Transverse colon (tissue), 4 donors: ENCODE measurements at regions not wholly inside any gene's neighbourhood (a gene's known extent, or its start where the extent isn't known, plus 50 kb on each side); places are given as distances from the start of the nearest gene placed in this dataset.

Experiments
- DNase-seq: peaks from one replicate; pipeline ENCODE4 v3.0.0-alpha.2; 2019
- H3K27ac ChIP-seq, 4 donors: fragments of 200-600 bp; sonication (generic); 2 replicates each; pipeline ENCODE4 v1.5.1; 2016 to 2018; ENCODE audit warnings: inconsistent platforms in 4 of 4
- H3K27me3 ChIP-seq: fragments of 200-600 bp; sonication (generic); 2 replicates; pipeline ENCODE4 v1.5.1; 2017; ENCODE audit warnings: inconsistent platforms
- H3K36me3 ChIP-seq, 4 donors: fragments of 200-600 bp; sonication (generic); 2 replicates each; pipeline ENCODE4 v1.5.1; 2017 to 2019; ENCODE audit warnings: inconsistent platforms in 4 of 4
- H3K4me1 ChIP-seq, 4 donors: fragments of 200-600 bp; sonication (generic); 2 replicates each; pipeline ENCODE4 v1.5.1; 2017 to 2020; ENCODE audit warnings: inconsistent platforms in 4 of 4
- H3K4me3 ChIP-seq, 4 donors: fragments of 200-600 bp; sonication (generic); 1 replicate in 1 of 4; 2 replicates in 3 of 4; pipeline versions ENCODE4 v1.5.1 to v1.6.1; 2017 to 2019; ENCODE audit warnings: inconsistent platforms in 4 of 4
- H3K9me3 ChIP-seq, 2 donors: fragments of 200-600 bp; sonication (generic); 2 replicates each; pipeline ENCODE4 v1.5.1; 2017 to 2019; ENCODE audit warnings: inconsistent platforms in 2 of 2
- EP300 ChIP-seq: sonication (generic); formaldehyde crosslinking; IDR thresholded peaks from one replicate; pipeline ENCODE4 v1.6.1; 2017; ENCODE audit warnings: antibody characterized with exemption, low read depth
- POLR2A ChIP-seq: fragments of 450-650 bp; IDR thresholded peaks from one replicate; pipeline ENCODE4 v1.6.1; 2016; ENCODE audit warnings: antibody characterized with exemption, mild to moderate bottlenecking, moderate library complexity
- POLR2AphosphoS5 ChIP-seq, 3 donors: sonication (generic); formaldehyde crosslinking; IDR thresholded peaks; one replicate each; pipeline ENCODE4 v1.6.1; 2016; ENCODE audit warnings: antibody characterized with exemption in 3 of 3
- WGBS, 2 donors: methylation state at CpG; one replicate each; pipeline ENCODE4 v1.1.5; 2018; ENCODE audit warnings: low coverage in 1 of 2; 5-methylcytosine and 5-hydroxymethylcytosine counted together
- in situ Hi-C, 4 donors: fragments of 200-750 bp; cut with MboI; loops; one replicate each; pipeline versions ENCODE4 v1.15.0 to v1.15.1; 2017; ENCODE audit warnings: low sequenced_read_pairs in 3 of 4, low pct_ligation_motif_present in 1 of 4, low pct_unique_long_range_greater_than_20kb in 1 of 4
- intact Hi-C: fragments of 100-400 bp; cut with DNase I; formaldehyde crosslinking; loops from one replicate; pipeline ENCODE4 v1.15.1; 2023; ENCODE audit warnings: low total_unique reads
- TF ChIP-seq, protein P1 (sequence below), 5 experiments: fragments of 200-600 bp in 3 of 5; fragments of 450-650 bp in 2 of 5; sonication (generic) in 3 of 5; IDR thresholded peaks; 1 replicate in 2 of 5; 2 replicates in 3 of 5; pipeline ENCODE4 v1.5.1; 2016 to 2017; ENCODE audit warnings: antibody characterized with exemption in 5 of 5, inconsistent platforms in 3 of 5, mild to moderate bottlenecking in 2 of 5, moderate library complexity in 1 of 5

DNA sequence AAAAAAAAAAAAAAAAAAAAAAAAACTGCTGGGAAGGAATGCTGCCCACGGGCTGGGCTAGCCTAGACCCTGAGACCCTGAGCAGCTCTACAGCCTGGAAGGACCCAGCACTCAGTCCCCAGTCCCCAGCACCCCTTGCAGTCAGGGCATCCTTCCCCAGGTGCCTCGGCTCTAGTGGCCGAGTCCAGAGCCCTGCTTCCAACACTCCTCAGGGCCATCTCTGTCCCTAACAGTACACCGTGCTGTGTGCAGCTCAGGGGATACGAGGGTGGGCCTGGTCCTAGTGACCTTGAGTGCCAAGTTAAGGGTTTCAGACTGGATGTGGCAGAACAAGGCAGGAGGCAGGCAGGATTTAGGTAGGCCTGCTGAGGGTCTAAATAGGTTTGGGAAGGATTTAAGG lies 50.2 kb upstream of the LRP8 start:
- H3K27ac ChIP-seq = no peak overlapping the region
- DNase-seq = no peak
- in situ Hi-C loops (no loop called here), intact Hi-C loops (no loop called here)
- no peaks in the 10 kb centered on the region for H3K4me1 ChIP-seq
- TF ChIP-seq EP300 (no peak), POLR2A (no peak), POLR2AphosphoS5 (IDR thresholded peaks at IDR 0.05) (no peak)
- TF ChIP-seq, protein P1, sequence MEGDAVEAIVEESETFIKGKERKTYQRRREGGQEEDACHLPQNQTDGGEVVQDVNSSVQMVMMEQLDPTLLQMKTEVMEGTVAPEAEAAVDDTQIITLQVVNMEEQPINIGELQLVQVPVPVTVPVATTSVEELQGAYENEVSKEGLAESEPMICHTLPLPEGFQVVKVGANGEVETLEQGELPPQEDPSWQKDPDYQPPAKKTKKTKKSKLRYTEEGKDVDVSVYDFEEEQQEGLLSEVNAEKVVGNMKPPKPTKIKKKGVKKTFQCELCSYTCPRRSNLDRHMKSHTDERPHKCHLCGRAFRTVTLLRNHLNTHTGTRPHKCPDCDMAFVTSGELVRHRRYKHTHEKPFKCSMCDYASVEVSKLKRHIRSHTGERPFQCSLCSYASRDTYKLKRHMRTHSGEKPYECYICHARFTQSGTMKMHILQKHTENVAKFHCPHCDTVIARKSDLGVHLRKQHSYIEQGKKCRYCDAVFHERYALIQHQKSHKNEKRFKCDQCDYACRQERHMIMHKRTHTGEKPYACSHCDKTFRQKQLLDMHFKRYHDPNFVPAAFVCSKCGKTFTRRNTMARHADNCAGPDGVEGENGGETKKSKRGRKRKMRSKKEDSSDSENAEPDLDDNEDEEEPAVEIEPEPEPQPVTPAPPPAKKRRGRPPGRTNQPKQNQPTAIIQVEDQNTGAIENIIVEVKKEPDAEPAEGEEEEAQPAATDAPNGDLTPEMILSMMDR (IDR thresholded peaks at IDR 0.05) = no peak
- no peak overlapping the region for H3K4me3 ChIP-seq
- 0 to 83% methylated on average over 1 to 5 of the region's 5 CpGs for WGBS, 2 donors
- no peaks in the 10 kb centered on the region for H3K36me3 ChIP-seq
- H3K9me3 ChIP-seq = no peaks in the 10 kb centered on the region
- no peaks in the 10 kb centered on the region for H3K27me3 ChIP-seq

DNA sequence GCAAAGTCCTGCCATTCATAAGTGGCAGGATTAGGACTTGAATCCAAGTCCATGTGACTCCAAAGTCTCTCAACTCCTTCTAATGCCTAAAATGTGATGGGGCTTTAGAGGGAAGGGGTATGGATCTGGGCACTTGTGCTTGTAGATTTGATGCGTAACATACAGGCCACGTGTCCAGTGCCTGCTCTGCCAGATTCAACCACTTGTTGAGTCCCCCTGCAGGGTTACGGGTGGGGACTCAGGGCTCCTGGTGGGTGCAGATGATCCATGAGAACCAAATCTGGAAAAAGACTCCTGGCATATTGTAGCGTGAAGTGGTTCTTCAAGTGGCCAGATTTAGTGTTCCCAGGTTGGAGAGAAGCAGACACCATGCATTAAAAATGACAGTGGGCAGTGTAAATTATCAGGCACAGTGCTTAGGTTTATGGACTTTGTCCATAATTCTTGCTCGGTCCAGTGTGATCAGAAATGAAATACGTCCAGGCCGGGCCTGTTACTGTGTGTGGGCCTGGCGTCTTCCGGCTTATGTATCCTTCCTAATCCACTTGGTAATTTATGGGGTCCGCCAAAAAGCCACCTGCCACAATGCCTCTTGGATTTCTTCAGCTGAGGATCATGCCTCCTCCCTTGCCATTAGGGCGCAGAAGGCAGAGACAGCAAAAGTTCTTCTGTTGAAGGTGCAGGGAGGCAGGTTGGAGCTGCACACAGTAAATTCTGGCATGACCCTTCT lies 51.2 kb upstream of the LRP8 start:
- Histone ChIP-seq H3K4me1 (no peaks in the 10 kb centered on the region), H3K4me3 (no peak overlapping the region), H3K36me3 (no peaks in the 10 kb centered on the region), H3K27me3 (no peaks in the 10 kb centered on the region), H3K9me3 (no peaks in the 10 kb centered on the region), H3K27ac (no peak overlapping the region)
- 87 to 90% methylated on average over 2 to 11 of the region's 11 CpGs for WGBS, 2 donors
- in situ Hi-C loops (no loop called here), intact Hi-C loops (no loop called here)
- no peak for TF ChIP-seq EP300
- TF ChIP-seq, protein P1 (IDR thresholded peaks at IDR 0.05) = no peak
- TF ChIP-seq POLR2AphosphoS5 (IDR thresholded peaks at IDR 0.05) = no peak
- no peak for DNase-seq

DNA sequence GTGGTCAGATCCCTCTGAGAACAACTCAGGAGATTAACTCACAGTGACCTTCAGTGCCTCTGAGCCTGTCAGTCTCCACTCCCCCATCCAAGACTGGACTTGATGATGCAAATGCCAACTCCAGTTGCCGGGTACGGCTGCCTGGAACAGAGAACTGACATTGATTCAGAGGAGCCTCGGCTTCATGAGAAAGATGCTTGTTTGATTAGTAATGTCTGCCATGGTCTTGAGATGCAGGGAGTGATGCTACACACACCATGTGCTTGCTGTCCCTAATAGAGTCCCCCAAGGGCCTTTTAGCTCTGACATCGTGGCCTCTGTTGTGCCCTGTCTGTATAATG lies 51.8 kb upstream of the LRP8 start:
- intact Hi-C loops (no loop called here), in situ Hi-C loops (no loop called here)
- no peak overlapping the region for H3K27ac ChIP-seq
- H3K4me1 ChIP-seq = no peaks in the 10 kb centered on the region
- TF ChIP-seq POLR2A = no peak
- TF ChIP-seq, protein P1 (IDR thresholded peaks at IDR 0.05) = no peak
- TF ChIP-seq EP300 = no peak
- no peak for TF ChIP-seq POLR2AphosphoS5 (IDR thresholded peaks at IDR 0.05)
- no peak for DNase-seq
- no peaks in the 10 kb centered on the region for H3K36me3 ChIP-seq
- WGBS, 2 donors = 87% methylated on average over 4 of the region's 4 CpGs; no CpG with 5 or more reads in 1 of the 2 donors
- H3K4me3 ChIP-seq = no peak overlapping the region
- no peaks in the 10 kb centered on the region for H3K9me3 ChIP-seq
- H3K27me3 ChIP-seq = no peaks in the 10 kb centered on the region

DNA sequence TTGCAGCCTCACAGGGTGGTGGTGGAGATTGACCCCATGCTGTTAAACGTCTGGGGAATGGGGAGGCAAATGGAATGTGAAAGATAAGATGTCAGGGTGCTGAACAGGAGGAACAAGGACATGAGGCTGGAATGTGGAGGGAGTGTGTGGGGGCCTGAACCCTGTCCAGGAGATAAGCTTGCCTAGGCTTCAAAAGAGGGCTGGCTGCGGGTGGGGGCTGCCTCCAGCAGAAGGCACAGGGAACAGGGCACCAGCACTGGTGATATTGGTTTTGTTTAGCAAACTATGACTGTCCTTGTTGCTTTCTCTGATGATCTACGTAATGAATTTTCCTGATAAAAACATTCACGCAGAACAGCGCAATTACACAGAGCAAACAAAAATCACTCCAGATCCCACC lies 52.4 kb upstream of the LRP8 start:
- no peak for DNase-seq
- H3K36me3 ChIP-seq = no peaks in the 10 kb centered on the region
- in situ Hi-C loops = no loop called here
- no peaks in the 10 kb centered on the region for H3K9me3 ChIP-seq
- no peaks in the 10 kb centered on the region for H3K27me3 ChIP-seq
- TF ChIP-seq POLR2AphosphoS5 (IDR thresholded peaks at IDR 0.05) = no peak
- TF ChIP-seq EP300 = no peak
- TF ChIP-seq, protein P1 (IDR thresholded peaks at IDR 0.05) = no peak
- no peak for TF ChIP-seq POLR2A
- 67 to 81% methylated on average over 3 to 5 of the region's 5 CpGs for WGBS, 2 donors
- no peaks in the 10 kb centered on the region for H3K4me1 ChIP-seq
- H3K27ac ChIP-seq = no peak overlapping the region
- H3K4me3 ChIP-seq = no peak overlapping the region
- intact Hi-C loops = no loop called here
